Embryonic facial prominence (tissue), 1 donor: ENCODE measurements at regions not wholly inside any gene's neighbourhood (a gene's known extent, or its start where the extent isn't known, plus 50 kb on each side); places are given as distances from the start of the nearest gene placed in this dataset.
"Not testable (repeated sequence)": the region's sequence is repeated elsewhere in the genome, so short reads cannot be mapped to it uniquely, and the experiment has no call there.

Source experiments
- DNase-seq: peaks from one replicate; pipeline ENCODE4 v3.0.0-alpha.2; 2016; ENCODE audit errors: extremely low spot score

- DNase-seq, result no peak
Measured at GRCh38 chr17:33819539-33819938, 435.5 kb upstream of the CCL2 start.

DNA sequence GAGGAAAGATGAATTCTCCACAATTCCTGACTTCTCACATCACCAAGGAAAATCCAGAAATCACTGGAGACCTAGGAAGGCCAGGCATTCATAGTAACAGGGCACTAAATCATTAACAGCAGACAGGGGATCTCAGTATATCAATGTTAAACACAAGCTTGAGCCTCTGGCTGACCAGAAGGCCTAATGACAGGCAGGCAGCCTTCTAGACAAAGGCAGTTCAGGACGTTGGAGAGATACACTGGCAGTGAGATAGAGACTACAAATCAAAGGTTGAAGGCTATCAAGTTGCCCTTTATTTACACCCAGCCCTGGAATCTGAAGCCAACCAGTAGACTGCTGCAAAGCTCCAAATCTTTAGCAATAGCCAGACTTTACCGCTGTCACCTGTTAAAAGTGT lies 422.8 kb upstream of the CCL2 start:
- DNase-seq, result no peak

DNA sequence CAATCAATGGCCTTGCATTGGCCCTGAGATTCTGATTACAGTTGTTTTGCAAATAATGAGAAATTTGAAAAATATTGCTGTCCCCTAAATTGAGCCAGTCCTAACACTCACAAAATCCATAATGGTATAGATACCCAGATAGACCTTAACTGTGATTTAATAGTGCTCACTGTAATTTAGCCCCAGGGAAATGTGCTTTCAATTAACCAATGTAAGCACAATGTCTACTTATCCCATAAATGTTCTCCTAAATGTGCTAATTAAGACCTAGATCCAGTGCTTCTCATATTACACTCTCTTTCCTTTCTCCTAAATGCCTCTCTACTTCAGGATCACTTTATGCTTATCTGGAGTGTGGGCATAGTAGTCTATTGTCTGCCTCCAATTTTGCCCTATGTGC lies 417.8 kb upstream of the CCL2 start:
- no peak for DNase-seq

DNA sequence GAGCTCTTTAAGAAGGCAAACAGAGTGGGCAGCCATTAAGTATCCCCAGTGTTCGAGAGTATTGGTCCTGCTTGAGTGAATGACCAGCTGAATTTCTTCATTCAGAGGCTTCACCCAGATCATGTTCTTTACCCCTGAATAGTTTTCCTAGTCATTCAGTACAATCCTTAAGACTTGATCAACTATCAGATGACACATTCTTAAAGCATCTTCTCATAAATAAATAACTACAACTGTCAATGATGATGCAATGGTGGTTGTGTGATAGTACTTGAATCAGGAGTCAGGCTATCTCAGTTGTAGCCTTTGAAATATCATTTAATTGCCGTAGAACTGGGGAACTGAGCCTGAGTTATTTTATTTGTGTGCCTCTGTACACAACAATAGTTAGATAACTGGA lies 416.8 kb upstream of the CCL2 start:
- no peak for DNase-seq

GRCh38 chr17:33847900-33848299 lies 407.2 kb upstream of the CCL2 start:
- DNase-seq, result no peak

DNA sequence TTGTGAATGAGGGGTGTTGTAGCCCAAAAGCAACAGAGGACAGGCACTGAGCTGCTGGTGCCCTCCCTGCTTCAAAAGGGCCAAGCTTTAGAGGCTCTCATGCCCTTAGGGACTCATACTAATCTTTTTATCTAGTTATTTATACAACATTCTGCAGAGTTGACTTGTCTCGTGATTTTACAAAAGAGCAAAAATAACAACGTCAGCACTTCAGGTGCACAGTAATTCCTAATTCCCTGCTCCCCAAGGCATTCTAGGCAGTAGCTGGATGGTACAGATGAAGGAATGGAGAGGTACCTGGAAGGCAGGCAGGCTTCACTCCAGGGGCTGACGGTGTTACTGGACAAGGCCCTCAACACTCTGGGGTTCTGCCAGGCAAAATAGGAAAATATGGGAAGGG lies 406.7 kb upstream of the CCL2 start:
- DNase-seq, result no peak

DNA sequence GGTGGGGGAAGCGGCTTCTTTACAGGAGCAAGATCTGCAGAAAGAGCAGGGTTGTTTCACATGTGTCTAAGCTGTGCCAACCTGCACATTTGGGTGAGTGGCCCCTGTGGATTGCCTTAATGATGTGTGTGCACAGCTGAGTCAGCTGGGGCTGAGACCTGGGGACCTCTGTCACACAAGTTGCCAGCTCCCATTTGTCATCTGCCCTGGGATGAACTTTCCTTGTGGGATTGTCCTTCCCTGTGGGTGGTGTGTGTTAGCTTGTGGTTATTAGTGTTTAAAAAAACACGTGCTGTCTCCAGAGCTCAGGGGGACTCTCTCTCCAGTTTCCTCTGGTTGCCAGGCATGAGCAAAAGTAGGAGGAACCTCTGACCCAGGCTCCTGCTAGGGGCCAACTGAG lies 400.5 kb upstream of the CCL2 start:
- no peak for DNase-seq

- no peak for DNase-seq
Measured at GRCh38 chr17:33858121-33858520, 397.0 kb upstream of the CCL2 start.

DNA sequence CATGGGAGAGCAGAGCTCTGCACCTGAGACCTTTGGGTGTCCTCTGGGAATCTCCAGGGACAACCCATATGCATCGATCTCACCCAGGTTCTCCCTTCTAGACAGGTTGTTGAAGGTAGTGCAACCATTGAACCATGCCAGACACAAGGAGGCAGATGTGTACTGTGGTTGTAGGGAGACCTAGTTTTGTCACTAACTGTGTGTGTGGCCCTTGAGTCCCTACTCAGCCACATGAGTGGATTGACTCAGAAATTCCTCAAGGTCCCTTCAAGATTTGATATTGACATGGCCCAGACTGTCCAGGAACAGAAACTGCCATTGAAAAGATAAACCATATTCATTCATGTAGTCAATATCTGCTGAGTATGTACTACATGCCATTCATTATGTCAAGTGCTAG lies 396.4 kb upstream of the CCL2 start:
- DNase-seq, result no peak

DNA sequence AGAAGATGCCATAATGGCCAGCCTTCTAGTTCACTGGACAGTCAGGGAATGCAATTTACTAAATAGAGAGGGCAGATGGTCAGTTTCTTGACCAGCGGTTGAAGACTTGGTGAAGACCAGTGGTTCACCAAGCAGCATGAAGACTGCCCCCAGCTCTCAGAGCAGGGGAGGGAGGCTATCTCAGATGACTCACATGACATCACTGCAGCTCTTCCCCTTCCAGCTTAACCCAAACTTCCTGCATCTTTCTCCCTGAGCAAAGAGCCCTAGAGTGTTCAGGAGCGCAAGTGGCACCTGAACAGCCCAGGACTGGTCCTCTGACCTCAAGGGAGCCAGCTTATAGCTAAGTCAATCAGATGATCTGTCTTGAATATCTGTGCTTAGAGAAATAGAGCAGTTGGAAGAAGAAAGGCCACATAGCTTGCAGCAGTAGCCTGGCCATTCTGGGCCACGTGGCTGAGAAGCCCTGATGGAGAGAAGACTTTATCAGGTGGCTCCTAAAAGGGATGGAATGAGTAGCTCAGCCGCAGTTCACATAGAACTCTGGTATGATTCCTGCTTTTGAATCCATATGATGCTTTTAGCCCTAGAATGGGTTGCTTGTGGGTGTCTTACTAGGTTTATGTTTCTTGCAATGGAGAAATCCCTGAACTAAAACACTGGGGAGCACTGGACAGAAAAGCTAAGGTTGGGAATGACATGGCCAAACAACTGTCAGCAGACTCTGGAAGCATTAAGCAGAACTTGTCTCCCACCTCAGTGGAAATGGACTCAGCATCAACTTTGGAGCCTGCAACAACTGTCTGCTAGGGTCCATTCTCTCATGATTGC lies 392.1 kb upstream of the CCL2 start:
- no peak for DNase-seq

DNA sequence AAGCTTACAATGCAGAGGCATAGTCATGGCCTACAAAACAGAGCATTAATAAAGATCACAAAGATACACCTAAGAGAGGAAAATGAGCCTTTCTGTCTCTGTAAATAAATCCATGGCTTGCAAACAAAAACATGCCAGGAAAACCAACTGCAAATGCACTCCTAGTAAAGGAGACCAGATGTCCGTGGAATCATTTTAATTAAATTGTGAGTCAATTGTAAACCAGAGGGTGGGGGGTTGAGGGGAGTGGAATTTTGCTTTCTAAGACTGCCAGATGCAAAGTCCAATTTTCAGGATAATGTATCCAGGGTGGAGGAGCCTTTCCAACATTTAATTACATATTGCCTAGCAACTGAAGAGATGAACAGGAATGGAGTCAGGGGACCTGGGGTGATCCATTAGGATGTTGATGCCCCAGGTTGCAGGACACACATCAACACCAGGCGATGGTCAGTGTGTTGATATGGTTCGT lies 390.3 kb upstream of the CCL2 start:
- DNase-seq, result peak; percentile 13

- no peak for DNase-seq
Measured at GRCh38 chr17:33868899-33869298, 386.2 kb upstream of the CCL2 start.

GRCh38 chr17:33870936-33871335 lies 384.1 kb upstream of the CCL2 start:
- no peak for DNase-seq

DNA sequence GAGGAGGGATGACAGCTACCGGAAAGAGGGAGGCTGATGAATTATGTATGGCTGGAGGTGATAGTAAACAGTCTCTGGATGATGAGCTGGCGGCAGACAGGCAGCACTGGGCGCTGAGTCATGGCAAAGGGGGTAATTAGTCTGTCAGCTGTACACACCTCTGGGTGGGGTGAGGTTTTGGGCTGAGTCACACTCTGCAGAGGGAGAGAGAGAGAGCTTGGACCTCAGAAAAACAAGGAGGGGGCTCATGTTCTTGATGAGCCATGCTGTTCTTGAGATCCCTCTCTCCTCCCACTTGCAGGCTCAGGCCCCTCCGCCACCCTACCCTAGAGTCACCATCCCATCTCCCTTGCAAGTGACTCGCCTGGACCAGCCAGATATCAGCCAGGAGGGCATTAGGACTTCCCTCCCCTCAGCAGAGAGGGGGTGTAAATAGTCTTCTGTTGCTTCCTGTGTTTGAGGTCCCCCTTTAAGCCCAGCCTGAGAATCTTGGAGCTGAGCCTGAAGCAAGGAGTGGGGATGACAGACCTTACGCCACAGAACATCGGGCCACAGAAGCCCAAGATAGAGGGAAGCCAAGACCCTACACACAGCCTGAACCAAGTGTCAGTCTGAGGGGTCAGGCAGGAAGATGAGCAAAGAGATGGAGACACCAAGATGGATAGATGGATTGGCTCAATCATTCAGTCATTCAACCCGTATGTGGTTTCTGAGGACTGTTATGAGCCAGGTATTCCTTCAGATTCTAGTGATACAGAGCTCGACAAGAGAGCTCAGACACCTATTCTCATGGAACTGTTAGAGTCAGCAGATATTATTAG lies 383.2 kb upstream of the CCL2 start:
- DNase-seq, result no peak

- no peak for DNase-seq
Measured at GRCh38 chr17:33873201-33873617, 381.9 kb upstream of the CCL2 start.

DNA sequence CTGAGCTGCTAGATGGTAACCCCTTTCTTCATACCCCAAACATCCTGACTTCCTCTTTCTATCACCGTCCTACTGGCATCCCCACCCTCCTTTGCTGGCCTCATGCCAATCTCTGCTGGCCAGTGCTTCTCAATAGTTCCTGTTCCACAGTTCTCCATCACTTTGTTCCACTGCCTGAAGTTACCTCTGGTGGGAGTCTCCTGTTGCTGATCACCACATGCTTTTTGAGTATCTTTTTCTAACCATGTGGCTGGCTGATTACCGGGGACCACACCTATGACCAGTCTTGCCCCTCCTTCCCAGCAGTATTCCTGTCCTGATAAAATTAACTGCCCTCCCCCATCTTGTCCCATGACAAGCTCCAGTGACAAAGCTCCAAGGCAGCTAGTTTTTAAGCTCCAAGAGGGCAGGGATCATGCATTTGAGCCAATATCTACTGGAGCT lies 380.4 kb upstream of the CCL2 start:
- no peak for DNase-seq

DNA sequence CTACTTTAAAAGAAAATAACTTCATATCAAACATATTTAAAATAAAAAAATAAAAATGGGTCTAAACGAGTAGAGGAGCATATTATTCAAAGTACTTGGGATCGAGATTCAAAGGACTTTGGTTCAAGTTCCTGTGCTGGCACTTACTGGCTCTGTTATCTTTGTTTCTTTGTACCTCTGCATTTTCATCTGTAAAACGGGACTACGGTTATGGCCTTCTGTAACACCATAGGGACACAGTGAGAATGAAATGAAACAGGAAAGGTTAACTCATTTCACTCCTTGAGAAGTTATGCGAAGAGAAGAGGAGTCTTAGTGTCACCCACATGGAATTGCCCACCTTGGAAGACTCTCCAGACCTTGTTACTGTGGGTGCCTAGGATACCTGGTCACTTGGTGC lies 379.1 kb upstream of the CCL2 start:
- DNase-seq, result no peak

- not testable (repeated sequence) for DNase-seq
Measured at GRCh38 chr17:33882273-33882672, 372.8 kb upstream of the CCL2 start.

GRCh38 chr17:33882677-33883076 lies 372.4 kb upstream of the CCL2 start:
- not testable (repeated sequence) for DNase-seq

DNA sequence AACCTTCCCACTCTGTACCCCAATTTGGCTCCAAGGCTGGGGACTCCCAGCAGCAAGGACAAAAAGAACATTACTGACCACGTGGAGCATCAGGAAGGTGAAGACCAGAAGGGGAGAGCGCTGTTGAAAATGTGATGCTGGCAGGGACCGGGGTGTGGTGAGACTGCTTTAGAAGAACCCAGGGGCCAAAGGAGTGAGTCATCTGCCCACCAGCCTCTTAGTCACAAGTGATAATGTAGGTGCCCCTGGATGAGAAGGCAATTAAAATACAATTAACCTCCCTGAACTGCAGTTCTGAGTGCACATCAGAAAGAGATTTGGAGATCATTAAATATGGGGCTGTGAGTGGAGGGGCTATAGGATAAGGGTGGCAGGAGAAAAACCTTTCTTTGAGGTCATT lies 366.6 kb upstream of the CCL2 start:
- DNase-seq, result no peak

DNA sequence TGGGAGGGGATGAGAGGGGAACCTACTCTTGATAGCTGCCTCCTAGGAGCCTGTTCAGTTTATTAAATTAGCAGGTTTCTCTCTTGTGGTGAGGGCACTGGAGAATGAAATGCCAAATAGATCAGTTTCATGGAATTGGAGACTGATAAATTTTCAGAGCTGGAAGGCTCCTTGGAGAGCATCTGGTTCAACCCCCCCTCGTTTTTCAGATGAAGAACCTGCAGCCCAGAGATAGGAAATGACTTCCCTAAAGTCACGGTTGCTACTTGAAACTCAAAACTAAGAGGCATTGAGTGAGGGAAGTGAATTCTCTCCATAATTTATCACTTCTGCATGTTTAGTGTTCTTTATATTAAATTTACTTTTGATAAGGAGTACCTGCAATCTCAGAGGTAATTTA lies 366.0 kb upstream of the CCL2 start:
- DNase-seq, result no peak

DNA sequence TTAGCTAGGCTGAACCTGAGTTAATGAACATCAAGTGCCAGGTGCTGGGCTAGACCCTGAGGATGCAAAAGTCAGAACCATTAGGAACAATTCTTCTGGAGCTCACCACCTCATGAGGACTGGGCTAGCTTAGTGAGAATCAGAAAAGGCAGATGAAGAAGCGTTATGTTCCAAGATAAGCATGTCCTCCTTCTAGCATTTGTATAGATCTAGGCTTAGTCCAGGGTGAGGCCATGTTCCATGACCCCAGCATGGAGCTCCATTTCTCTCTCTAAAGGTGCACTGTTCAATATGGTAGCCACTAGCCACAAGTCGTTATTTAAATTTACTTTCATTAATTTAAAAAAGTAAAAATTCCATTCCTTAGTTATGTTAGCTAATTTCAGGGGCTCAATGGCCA lies 365.3 kb upstream of the CCL2 start:
- DNase-seq, result no peak
